HEK293 (cell line): ENCODE measurements at regions not wholly inside any gene's neighbourhood (a gene's known extent, or its start where the extent isn't known, plus 50 kb on each side); places are given as distances from the start of the nearest gene placed in this dataset.
A peak's percentile ranks its signal among the peaks of the same experiment; 100 is the strongest.

Source experiments
- BCL11A ChIP-seq: fragments of 450-650 bp; formaldehyde crosslinking; IDR thresholded peaks from 2 replicates; pipeline ENCODE4 v1.5.1; 2016; ENCODE audit warnings: low read depth, missing biosample characterization, missing genetic modification characterization
- BCL11B ChIP-seq: fragments of 450-650 bp; formaldehyde crosslinking; IDR thresholded peaks from 2 replicates; pipeline ENCODE4 v1.5.1; 2016; ENCODE audit warnings: low read depth, missing biosample characterization, missing genetic modification characterization
- OSR2 ChIP-seq: fragments of 450-650 bp; formaldehyde crosslinking; IDR thresholded peaks from 2 replicates; pipeline ENCODE4 v1.5.1; 2016; ENCODE audit warnings: missing biosample characterization, missing genetic modification characterization
- OVOL3 ChIP-seq: fragments of 450-650 bp; formaldehyde crosslinking; IDR thresholded peaks from 2 replicates; pipeline ENCODE4 v1.5.1; 2016; ENCODE audit warnings: missing biosample characterization, missing genetic modification characterization
- SP3 ChIP-seq: fragments of 450-650 bp; formaldehyde crosslinking; IDR thresholded peaks from 2 replicates; pipeline ENCODE4 v1.5.1; 2016; ENCODE audit warnings: missing biosample characterization, missing genetic modification characterization
- ZBTB20 ChIP-seq: fragments of 450-650 bp; formaldehyde crosslinking; IDR thresholded peaks from 2 replicates; pipeline ENCODE4 v1.5.1; 2016; ENCODE audit warnings: missing biosample characterization, missing genetic modification characterization
- ZBTB48 ChIP-seq: fragments of 450-650 bp; formaldehyde crosslinking; IDR thresholded peaks from 2 replicates; pipeline ENCODE4 v1.5.1; 2016; ENCODE audit warnings: missing biosample characterization, missing genetic modification characterization
- ZFHX2 ChIP-seq: fragments of 450-650 bp; formaldehyde crosslinking; conservative IDR thresholded peaks from 2 replicates; pipeline ENCODE4 v1.5.1; 2016; ENCODE audit warnings: missing biosample characterization, missing genetic modification characterization
- ZFP37 ChIP-seq: fragments of 450-650 bp; formaldehyde crosslinking; IDR thresholded peaks from 2 replicates; pipeline ENCODE4 v1.5.1; 2016; ENCODE audit warnings: missing biosample characterization, missing genetic modification characterization
- ZIC2 ChIP-seq: fragments of 450-650 bp; formaldehyde crosslinking; IDR thresholded peaks from 2 replicates; pipeline ENCODE4 v1.5.1; 2016; ENCODE audit warnings: missing biosample characterization, missing genetic modification characterization
- ZNF529 ChIP-seq: fragments of 450-650 bp; formaldehyde crosslinking; IDR thresholded peaks from 2 replicates; pipeline ENCODE4 v1.5.1; 2017; ENCODE audit warnings: missing genetic modification characterization, missing biosample characterization; ENCODE audit not compliant: insufficient replicate concordance
- ZNF560 ChIP-seq: fragments of 450-650 bp; formaldehyde crosslinking; IDR thresholded peaks from 2 replicates; pipeline ENCODE4 v1.5.1; 2017; ENCODE audit warnings: missing biosample characterization, missing genetic modification characterization, borderline replicate concordance
- ZNF596 ChIP-seq: fragments of 450-650 bp; IDR thresholded peaks from 2 replicates; pipeline ENCODE4 v1.5.0; 2018; ENCODE audit warnings: missing biosample characterization, mild to moderate bottlenecking, missing genetic modification characterization, moderate library complexity
- ZNF654 ChIP-seq: fragments of 450-650 bp; formaldehyde crosslinking; IDR thresholded peaks from 2 replicates; pipeline ENCODE4 v1.5.1; 2016; ENCODE audit warnings: low read depth, missing biosample characterization, missing genetic modification characterization
- ZNF777 ChIP-seq: fragments of 450-650 bp; formaldehyde crosslinking; IDR thresholded peaks from 2 replicates; pipeline ENCODE4 v1.5.1; 2017; ENCODE audit warnings: missing biosample characterization, missing genetic modification characterization, borderline replicate concordance
- ZNF791 ChIP-seq: fragments of 450-650 bp; formaldehyde crosslinking; IDR thresholded peaks from 2 replicates; pipeline ENCODE4 v1.5.1; 2016; ENCODE audit warnings: missing biosample characterization, missing genetic modification characterization
- TF ChIP-seq, protein P1 (sequence below): fragments of 450-650 bp; IDR thresholded peaks from 2 replicates; pipeline ENCODE4 v1.5.1; 2018; ENCODE audit warnings: missing biosample characterization, mild to moderate bottlenecking, missing genetic modification characterization
- TF ChIP-seq, protein P2 (sequence below): fragments of 450-650 bp; formaldehyde crosslinking; conservative IDR thresholded peaks from 2 replicates; pipeline ENCODE4 v1.5.1; 2016; ENCODE audit warnings: low read depth, missing biosample characterization, missing genetic modification characterization
- TF ChIP-seq, protein P3 (sequence below): fragments of 450-650 bp; formaldehyde crosslinking; IDR thresholded peaks from 2 replicates; pipeline ENCODE4 v1.5.1; 2016; ENCODE audit warnings: missing biosample characterization, missing genetic modification characterization
- TF ChIP-seq, protein P4 (sequence below): fragments of 450-650 bp; formaldehyde crosslinking; IDR thresholded peaks from 2 replicates; pipeline ENCODE4 v1.5.1; 2016; ENCODE audit warnings: missing biosample characterization, missing genetic modification characterization
- TF ChIP-seq, protein P5 (sequence below): fragments of 450-650 bp; formaldehyde crosslinking; IDR thresholded peaks from 2 replicates; pipeline ENCODE4 v1.5.1; 2017; ENCODE audit warnings: missing biosample characterization, missing genetic modification characterization
- TF ChIP-seq, protein P6 (sequence below): fragments of 450-650 bp; formaldehyde crosslinking; IDR thresholded peaks from 2 replicates; pipeline ENCODE4 v1.5.1; 2016; ENCODE audit warnings: missing biosample characterization, missing genetic modification characterization, borderline replicate concordance

DNA sequence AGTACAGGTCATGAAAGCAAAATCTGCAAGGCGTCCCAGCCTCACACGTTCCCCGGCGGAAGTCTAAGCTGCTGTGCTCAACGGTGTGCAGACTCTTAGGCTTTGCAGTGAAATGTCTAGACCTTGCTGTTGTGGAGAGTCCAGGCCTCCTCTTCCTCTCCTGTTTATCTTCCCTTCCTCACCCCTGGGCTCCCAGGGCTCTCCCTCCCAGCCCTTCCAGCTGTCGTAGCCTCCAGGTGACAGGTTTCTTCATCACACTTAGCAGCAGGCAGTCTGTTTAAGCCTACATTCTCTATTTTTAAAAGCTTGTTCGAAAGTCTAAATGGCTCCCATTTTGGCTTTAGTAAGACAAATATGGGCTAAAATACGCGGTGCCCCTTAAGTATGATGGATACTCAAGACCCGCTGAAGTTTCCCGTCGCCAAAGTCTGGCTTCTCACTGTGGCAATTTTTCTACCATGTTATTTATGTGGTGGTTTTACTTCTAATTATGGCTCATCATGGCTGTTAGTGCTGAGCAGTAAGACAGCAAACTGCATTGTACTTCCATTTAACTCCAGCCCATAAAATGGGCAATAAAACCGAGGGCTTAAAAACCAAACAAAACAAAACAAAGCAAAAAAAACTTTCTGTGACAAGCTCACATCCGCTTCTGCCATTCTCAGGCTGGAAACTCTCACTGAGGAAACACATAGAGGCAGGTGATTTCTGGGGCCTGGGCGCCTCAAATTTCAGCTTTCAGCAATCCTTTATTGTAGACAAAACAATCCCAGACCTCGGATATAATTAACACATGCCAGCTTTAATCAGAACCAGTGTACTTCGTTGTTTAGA lies 243.2 kb downstream of the SNX10 start (continued):
- TF ChIP-seq ZNF654 (tag by site-specific recombination) (no peak), OSR2 (tag by site-specific recombination) (peak; percentile 96), SP3 (tag by site-specific recombination) (no peak), ZNF777 (no peak), ZBTB48 (tag by site-specific recombination) (no peak), ZNF791 (no peak), OVOL3 (tag by site-specific recombination) (peak; percentile 93), ZNF529 (tag by site-specific recombination) (no peak), ZNF596 (tag by site-specific recombination) (peak; percentile 66; the same call in 1 of the 2 replicates), BCL11A (tag by site-specific recombination) (peak; percentile 53; the same call in 1 of the 2 replicates), ZNF560 (no peak), ZFHX2 (no peak), ZFP37 (no peak), ZIC2 (tag by site-specific recombination) (peak; percentile 84), BCL11B (tag by site-specific recombination) (no peak), ZBTB20 (tag by site-specific recombination) (no peak)
- TF ChIP-seq, protein P1, sequence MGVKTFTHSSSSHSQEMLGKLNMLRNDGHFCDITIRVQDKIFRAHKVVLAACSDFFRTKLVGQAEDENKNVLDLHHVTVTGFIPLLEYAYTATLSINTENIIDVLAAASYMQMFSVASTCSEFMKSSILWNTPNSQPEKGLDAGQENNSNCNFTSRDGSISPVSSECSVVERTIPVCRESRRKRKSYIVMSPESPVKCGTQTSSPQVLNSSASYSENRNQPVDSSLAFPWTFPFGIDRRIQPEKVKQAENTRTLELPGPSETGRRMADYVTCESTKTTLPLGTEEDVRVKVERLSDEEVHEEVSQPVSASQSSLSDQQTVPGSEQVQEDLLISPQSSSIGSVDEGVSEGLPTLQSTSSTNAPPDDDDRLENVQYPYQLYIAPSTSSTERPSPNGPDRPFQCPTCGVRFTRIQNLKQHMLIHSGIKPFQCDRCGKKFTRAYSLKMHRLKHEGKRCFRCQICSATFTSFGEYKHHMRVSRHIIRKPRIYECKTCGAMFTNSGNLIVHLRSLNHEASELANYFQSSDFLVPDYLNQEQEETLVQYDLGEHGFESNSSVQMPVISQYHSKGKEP: peak; percentile 77
- TF ChIP-seq, protein P2, sequence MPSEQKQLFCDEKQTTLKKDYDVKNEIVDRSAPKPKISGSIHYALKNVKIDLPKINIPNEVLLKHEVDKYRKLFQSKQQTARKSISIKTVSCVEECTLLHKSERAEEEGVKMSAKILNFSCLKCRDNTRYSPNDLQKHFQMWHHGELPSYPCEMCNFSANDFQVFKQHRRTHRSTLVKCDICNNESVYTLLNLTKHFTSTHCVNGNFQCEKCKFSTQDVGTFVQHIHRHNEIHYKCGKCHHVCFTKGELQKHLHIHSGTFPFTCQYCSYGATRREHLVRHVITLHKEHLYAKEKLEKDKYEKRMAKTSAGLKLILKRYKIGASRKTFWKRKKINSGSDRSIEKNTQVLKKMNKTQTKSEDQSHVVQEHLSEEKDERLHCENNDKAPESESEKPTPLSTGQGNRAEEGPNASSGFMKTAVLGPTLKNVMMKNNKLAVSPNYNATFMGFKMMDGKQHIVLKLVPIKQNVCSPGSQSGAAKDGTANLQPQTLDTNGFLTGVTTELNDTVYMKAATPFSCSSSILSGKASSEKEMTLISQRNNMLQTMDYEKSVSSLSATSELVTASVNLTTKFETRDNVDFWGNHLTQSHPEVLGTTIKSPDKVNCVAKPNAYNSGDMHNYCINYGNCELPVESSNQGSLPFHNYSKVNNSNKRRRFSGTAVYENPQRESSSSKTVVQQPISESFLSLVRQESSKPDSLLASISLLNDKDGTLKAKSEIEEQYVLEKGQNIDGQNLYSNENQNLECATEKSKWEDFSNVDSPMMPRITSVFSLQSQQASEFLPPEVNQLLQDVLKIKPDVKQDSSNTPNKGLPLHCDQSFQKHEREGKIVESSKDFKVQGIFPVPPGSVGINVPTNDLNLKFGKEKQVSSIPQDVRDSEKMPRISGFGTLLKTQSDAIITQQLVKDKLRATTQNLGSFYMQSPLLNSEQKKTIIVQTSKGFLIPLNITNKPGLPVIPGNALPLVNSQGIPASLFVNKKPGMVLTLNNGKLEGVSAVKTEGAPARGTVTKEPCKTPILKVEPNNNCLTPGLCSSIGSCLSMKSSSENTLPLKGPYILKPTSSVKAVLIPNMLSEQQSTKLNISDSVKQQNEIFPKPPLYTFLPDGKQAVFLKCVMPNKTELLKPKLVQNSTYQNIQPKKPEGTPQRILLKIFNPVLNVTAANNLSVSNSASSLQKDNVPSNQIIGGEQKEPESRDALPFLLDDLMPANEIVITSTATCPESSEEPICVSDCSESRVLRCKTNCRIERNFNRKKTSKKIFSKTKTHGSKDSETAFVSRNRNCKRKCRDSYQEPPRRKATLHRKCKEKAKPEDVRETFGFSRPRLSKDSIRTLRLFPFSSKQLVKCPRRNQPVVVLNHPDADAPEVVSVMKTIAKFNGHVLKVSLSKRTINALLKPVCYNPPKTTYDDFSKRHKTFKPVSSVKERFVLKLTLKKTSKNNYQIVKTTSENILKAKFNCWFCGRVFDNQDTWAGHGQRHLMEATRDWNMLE: no peak; the same call in 1 of the 2 replicates
- TF ChIP-seq, protein P3, sequence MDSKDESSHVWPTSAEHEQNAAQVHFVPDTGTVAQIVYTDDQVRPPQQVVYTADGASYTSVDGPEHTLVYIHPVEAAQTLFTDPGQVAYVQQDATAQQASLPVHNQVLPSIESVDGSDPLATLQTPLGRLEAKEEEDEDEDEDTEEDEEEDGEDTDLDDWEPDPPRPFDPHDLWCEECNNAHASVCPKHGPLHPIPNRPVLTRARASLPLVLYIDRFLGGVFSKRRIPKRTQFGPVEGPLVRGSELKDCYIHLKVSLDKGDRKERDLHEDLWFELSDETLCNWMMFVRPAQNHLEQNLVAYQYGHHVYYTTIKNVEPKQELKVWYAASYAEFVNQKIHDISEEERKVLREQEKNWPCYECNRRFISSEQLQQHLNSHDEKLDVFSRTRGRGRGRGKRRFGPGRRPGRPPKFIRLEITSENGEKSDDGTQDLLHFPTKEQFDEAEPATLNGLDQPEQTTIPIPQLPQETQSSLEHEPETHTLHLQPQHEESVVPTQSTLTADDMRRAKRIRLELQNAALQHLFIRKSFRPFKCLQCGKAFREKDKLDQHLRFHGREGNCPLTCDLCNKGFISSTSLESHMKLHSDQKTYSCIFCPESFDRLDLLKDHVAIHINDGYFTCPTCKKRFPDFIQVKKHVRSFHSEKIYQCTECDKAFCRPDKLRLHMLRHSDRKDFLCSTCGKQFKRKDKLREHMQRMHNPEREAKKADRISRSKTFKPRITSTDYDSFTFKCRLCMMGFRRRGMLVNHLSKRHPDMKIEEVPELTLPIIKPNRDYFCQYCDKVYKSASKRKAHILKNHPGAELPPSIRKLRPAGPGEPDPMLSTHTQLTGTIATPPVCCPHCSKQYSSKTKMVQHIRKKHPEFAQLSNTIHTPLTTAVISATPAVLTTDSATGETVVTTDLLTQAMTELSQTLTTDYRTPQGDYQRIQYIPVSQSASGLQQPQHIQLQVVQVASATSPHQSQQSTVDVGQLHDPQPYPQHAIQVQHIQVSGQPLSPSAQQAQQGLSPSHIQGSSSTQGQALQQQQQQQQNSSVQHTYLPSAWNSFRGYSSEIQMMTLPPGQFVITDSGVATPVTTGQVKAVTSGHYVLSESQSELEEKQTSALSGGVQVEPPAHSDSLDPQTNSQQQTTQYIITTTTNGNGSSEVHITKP (tag by site-specific recombination): no peak
- TF ChIP-seq, protein P4, sequence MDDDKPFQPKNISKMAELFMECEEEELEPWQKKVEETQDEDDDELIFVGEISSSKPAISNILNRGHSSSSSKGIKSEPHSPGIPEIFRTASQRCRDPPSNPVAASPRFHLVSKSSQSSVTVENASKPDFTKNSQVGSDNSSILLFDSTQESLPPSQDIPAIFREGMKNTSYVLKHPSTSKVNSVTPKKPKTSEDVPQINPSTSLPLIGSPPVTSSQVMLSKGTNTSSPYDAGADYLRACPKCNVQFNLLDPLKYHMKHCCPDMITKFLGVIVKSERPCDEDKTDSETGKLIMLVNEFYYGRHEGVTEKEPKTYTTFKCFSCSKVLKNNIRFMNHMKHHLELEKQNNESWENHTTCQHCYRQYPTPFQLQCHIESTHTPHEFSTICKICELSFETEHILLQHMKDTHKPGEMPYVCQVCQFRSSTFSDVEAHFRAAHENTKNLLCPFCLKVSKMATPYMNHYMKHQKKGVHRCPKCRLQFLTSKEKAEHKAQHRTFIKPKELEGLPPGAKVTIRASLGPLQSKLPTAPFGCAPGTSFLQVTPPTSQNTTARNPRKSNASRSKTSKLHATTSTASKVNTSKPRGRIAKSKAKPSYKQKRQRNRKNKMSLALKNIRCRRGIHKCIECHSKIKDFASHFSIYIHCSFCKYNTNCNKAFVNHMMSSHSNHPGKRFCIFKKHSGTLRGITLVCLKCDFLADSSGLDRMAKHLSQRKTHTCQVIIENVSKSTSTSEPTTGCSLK (tag by site-specific recombination): no peak
- TF ChIP-seq, protein P5, sequence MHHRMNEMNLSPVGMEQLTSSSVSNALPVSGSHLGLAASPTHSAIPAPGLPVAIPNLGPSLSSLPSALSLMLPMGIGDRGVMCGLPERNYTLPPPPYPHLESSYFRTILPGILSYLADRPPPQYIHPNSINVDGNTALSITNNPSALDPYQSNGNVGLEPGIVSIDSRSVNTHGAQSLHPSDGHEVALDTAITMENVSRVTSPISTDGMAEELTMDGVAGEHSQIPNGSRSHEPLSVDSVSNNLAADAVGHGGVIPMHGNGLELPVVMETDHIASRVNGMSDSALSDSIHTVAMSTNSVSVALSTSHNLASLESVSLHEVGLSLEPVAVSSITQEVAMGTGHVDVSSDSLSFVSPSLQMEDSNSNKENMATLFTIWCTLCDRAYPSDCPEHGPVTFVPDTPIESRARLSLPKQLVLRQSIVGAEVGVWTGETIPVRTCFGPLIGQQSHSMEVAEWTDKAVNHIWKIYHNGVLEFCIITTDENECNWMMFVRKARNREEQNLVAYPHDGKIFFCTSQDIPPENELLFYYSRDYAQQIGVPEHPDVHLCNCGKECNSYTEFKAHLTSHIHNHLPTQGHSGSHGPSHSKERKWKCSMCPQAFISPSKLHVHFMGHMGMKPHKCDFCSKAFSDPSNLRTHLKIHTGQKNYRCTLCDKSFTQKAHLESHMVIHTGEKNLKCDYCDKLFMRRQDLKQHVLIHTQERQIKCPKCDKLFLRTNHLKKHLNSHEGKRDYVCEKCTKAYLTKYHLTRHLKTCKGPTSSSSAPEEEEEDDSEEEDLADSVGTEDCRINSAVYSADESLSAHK (tag by site-specific recombination): peak; percentile 94
- TF ChIP-seq, protein P6, sequence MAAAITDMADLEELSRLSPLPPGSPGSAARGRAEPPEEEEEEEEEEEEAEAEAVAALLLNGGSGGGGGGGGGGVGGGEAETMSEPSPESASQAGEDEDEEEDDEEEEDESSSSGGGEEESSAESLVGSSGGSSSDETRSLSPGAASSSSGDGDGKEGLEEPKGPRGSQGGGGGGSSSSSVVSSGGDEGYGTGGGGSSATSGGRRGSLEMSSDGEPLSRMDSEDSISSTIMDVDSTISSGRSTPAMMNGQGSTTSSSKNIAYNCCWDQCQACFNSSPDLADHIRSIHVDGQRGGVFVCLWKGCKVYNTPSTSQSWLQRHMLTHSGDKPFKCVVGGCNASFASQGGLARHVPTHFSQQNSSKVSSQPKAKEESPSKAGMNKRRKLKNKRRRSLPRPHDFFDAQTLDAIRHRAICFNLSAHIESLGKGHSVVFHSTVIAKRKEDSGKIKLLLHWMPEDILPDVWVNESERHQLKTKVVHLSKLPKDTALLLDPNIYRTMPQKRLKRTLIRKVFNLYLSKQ: no peak
